ENCODE measurements at regions not wholly inside any gene's neighbourhood (a gene's known extent, or its start where the extent isn't known, plus 50 kb on each side); places are given as distances from the start of the nearest gene placed in this dataset.

DNA sequence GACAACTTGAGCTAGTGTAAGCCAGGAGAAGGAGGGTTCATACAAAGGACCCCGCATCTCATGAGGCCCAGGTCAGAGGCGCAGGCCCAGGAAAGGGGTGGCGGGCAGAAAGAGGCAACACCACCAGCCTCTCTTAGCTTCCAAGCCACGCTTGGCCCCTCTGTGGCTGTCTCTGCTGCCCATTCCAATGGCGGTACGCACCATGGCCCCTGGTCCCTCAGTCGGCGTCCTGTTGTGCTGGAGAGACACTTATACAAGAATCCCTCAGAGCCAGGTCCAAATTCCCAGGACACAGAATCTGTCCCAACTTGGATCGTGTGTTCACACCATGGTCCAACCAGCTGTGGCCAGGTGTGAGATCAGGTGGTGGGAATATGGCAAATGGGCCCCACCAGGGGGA is 127.0 kb upstream of the CDH4 start:
- no peak for DNase-seq (ENCODE audit: low read depth)

DNA sequence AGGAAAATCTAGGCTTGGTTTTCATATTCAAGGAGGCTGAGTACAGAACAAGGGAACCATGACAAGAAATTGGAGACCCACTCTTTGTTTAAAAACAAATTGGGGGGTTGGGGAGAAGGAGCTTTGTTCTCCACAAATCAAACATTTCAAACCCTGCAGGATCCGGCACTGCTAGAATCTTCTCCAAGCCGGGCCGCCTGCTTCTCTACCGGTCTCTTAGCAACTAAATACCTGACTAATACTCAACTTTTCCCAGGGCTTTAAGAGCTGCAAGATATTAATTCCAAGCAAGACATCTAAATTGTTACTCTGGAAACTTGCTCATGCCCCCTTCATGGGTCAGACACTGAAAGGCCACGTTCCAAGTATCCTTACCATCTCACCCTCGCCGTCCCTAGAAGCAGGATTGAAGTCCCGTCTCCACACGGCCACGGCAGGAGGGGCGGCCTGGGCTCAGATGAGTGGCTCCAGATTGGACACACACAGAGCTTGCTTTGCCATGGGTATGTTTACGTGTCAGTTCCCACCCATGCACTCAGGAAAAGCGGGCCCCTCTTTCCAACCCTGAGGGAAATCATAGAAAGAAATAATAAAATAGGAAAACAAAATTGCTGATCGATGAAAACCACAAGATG is 126.4 kb upstream of the CDH4 start:
- DNase-seq (ENCODE audit: low read depth) = no peak

DNA sequence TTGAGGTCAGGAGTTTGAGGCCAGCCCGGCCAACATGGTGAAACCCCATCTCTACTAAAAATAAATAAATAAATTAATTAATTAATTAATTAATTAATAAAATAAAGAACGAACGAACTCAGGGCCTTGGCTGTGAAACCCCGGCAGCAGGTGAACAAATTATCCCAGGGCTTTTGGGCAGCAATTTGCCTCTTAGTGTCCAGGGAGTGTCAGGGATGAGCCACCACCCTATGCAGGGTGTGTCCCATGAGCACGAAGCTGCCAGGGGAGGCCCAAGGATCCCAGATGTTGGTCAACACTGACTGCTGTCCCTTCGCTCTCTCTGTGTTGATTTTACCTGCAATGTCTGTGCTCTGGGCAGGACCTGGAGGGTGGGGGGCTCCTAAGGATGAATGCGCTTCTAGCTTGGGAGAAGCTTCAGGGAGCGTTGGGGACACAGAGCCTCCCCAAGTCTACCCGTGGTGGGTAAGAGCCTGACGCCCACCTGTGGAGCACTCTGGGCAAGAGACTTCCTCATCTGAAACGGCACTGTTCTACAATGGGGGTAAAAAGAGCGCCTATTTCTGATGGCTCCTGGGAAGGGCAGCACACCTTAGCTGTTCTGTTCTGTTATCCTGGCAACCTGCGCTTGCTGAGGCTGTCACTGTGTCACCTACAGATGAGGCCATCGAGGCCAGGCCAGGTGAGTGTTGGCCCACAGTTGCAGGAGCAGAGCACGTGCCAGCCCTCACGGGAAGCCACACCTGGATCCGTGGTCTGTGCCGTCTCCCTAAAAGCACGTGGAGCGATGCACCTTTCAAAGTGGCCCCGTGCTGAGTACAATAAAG is 125.5 kb upstream of the CDH4 start:
- DNase-seq (ENCODE audit: low read depth) = no peak

DNA sequence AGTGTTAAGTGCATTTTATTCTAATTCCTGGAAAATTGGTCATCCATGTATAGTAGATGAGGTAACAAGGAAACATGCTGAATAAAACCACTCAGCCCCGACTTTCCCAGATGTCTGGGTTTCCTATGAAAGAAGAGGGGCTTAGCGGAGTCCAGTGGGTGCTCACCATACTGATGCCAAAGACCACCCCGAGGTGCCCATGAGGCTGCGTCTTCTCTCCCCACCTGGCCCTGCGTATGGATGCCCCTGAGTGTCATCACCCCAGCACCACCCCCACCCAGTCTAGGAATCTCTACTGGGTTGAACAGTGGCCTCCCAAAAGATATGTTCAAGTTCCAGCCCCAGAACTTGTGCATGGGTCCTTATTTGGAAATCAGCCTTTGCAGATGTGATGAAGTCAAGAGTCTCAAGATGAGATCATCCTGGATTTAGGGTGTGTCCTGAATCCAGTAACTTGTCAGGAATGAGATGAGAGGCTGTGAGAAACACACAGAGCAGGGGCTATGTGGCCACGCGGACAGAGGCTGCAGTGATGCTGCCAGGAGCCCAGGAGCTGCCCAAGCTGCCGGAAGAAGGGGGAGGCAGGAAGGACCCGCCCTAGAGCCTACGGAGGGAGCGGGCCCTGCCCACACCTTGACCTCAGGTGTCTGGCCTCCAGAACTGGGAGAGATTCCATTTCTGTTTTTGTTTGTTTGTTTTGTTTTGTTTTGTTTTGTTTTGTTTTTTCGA is 124.6 kb upstream of the CDH4 start:
- DNase-seq (ENCODE audit: low read depth) = no peak

DNA sequence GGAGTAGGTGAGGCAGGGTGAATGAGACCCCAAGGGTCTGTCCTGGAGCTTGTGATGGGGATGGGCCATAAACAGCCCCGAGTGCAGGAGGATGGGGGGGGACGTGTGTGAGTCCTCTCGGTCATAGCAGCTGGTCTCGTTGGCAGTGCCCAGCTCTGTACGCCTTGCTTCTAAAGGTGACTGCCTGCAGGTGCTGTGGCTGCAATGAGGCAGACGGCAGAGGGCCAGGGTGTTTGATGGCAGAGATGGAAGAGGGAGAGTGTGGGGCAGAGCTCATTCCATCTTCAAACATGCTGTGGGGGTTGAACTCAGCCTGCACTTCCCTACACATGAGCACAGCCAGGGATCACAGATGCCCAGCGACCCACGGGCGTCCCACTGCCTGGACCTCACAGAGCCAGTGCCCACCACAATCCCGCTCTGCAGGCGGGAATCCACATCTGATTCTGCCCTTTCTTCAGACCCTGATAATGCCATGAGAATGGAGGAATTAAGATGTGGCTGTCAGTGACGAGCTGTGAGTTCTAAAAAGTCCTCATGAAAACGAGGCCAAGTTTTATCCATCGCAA is 123.3 kb upstream of the CDH4 start:
- no peak for DNase-seq (ENCODE audit: low read depth)

DNA sequence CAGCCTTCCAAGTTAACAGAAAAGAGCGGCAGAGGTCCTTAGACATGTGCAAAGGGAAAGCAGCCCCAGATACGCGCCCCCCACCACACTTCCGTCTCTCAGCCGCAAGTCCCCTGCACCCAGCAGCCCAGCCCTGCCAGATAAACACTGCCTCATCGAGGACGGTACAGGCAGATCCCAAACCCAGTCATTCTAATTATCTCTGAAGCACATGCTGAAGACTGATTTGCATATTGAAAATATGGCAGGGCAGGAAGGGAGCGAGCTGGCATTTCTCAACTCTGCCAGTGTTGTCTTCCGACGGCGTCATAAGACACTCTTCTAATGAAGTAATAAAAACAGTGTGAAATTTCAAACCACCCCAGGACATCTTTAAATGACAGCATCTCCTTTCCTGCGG is 122.8 kb upstream of the CDH4 start:
- DNase-seq (ENCODE audit: low read depth) = no peak

DNA sequence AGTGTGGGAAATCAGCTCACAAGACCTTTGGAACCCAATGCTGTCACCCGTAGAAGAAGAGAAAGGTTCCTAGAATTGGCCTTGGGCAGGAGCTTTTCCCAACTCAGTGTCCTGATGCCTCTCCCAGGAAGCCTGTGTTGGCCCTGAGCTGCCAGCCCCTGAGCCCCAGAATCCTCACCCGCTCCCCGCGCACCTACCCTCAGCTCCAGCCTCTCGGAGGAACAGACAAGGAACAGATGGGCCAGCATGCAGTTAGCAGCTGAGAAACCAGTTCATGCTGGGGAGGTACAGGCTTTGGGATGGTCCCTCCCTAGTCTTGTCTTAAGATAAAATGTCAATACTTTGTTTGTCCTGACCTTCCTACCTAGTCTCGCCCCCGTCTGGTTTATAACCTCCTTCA is 121.9 kb upstream of the CDH4 start:
- DNase-seq (ENCODE audit: low read depth) = no peak

DNA sequence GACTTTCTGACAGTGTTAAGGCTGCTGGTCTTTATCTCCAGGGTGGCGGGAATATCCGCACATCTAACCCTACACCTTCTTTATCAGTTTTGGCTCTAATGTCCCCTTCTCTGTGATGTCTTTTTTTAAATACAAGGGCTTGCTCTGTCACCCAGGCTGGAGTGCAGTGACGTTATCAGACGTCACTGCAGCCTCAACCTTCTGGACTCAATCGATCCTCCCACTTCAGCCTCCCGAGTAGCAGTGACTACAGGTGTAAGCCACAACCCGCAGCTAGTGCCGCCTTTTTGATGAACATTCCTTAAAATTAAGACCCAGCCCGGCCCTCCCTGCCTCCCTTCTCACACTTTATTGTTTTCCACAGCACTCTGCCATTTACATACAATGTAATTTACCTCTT is 120.1 kb upstream of the CDH4 start:
- no peak for DNase-seq (ENCODE audit: low read depth)

DNA sequence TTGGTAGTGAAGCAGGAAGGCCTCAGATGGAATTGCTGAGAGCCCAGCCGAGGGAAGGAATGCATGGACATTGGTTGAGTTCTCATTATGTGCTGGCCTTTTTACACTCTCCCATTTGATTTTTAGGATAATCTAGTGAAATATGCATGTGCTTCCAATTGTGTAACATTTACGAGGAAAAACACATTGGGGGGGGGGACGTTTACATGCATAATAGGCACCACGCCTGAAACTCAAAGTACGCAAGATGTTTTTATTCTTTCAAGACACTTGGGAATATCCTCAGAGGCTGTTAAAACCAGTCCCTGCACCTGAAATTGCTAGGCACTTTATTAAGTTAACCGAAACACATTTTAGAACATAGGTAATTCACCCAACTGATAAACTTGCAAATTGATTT is 118.5 kb upstream of the CDH4 start:
- no peak for DNase-seq (ENCODE audit: low read depth)

DNA sequence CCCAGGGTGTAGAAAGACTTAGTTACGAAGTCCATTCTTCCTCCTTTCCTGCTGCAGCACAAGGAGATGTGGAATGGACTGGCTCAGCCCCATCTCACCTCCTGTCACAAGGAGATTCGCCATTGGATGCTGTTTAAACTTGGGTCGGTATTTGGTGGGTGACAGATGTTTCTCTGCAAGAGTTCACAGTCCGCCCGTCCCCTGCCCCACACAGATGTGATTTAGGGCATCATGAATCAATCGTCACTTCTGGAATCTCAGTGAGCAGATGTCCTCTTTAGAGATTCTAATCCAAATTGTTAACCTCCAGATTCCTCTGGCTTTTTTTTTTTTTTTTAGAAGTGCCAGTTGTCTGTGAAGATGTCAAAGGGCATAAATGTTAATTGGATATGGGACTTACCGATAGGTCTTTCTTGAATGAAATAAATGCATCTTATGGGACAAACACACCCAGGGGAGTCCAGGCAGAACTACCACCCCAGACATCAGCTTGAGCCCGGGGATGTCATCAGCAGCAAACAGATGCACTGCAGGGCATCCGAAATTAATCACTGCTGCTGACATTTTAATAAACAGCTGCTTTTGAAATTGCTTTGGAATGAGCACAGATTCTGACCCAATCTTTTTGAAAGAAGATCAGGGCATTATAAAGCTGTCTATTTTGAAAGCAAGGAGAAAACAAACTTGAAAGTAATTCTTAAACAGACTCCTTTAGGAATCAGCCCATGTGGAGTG is 117.6 kb upstream of the CDH4 start:
- no peak for DNase-seq (ENCODE audit: low read depth)

DNA sequence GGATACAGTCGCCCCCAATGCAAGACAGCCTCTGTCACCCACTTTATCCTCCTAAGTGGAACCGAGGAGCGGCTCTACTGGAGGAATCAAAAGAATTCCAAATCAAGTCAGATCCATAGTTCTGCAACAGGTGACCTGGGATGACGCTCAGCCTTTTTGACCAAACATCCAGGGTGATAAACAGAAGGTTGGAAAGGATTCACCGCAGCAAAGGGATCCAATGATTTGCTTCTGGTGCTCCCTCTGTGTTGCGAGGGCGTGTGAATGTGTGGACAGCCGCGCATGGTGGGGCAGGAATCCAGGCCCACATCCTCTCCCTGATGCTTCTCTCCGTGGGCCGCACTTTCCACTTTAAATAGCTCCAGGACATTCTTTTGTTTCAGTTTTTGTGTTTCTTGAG is 116.8 kb upstream of the CDH4 start:
- no peak for DNase-seq (ENCODE audit: low read depth)

DNA sequence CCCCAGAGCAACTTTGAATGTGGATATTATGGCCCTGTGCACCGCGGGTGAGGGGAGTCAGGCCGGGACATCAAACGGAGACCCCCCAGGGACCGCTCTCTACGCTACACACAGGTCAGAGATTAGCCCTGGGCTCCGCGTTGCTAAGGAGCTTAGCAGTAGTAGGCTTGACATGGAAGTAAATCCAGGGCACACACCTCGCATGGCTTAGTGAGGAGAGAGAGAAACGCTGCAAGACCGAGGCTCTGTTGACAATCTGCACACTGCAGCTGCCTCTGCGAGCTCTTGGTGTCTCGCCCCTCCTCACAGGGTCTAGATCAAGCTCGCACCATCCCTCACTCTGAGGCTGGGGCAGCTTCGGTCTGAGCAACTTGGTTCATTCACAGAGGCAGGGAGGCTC is 116.1 kb upstream of the CDH4 start:
- DNase-seq (ENCODE audit: low read depth) = no peak

DNA sequence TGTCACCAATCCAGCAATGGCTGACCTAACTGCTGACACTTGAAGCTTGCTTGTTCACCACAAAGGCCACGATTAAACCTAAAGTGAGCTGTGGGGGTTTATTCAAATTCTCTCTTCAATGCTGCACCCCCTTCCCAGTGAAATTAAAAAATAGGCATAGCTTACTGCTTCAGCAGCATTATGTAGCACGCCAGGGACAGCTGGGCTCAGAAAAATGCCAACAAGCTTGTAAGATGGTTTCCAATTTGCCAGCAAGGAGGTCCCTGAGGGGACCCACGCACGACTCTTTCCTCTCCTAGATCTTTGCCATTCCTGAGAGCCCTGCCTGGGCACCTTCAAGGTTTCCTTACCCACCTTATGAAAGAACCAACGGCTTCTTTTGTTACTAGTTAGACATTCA is 113.5 kb upstream of the CDH4 start:
- DNase-seq (ENCODE audit: low read depth) = no peak

DNA sequence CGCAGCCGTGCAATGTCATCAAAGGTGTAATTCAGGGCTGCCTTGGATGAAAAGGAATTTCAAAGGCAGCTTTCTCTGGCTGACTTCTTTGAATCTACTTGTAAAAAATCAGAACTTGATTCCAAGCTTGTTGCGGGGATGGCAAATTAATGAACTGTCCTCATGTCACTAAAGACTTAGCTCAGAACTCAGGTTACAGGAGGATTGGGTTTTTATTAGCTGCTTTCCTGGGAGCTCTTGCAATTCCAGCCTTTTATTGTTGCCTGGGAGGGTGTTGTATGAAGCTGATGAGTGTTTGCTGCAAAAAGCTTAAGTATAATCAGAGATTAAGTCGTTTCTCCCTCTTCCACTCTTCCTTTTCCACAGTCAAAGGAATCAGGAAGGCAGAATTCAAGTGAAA is 113.0 kb upstream of the CDH4 start:
- DNase-seq (ENCODE audit: low read depth) = no peak

DNA sequence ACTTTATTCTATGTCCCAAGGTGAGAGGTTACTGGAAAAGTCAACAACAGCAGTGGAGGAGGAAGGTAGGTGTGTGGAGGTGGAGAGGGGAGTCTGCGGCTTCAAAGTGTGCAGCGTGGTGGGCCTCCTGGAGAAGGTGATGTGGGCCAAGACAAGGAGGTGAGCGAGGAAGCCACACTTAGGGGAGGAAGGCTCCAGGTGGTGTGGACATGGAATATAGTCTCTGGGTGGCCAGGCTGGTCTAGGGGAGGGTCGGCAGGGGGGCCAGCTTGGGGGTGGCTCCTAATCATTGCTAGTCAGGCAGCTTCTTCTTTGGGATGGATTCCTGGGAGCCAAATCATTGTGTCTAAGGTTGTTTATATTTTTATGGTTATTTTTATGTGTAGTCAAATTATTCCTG is 111.5 kb upstream of the CDH4 start:
- no peak for DNase-seq (ENCODE audit: low read depth)

DNA sequence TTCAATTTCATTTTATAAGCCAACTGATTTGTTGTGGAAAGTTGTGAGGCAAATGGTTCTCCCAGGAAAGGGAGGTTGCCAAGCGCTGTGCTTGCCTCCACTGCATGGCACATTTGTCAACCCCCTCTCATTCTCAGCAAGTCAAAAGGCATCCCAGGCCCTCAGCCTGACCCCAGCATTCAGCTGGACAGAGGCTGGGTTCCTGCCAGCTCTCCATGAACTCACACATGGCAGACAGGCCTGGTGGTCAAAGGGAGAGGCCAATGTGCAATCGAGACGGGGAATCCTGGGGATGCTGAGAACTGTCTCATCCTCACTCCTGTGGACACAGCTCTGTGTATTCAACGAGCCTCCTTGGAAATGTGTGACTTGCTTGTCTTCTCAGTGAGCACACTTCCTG is 106.0 kb upstream of the CDH4 start:
- no peak for DNase-seq (ENCODE audit: low read depth)

DNA sequence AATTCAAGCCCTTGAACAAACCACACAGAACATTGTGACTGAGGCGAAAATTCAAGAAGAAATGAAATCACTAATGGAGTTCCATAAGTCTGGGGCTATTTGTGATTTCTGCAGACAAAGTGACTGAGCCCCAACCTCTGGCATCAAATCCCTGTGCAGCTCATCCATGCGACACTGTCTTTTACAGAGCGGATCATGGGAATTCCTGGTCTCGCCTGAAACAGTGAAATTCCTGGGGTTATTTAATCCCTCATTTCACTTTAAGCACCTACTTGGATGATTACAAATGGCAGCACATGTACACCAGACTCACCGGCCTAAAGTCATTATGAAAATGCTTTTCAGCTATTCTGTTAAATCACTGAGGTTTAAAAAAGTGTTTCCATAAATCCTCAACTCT is 102.4 kb upstream of the CDH4 start:
- DNase-seq (ENCODE audit: low read depth) = no peak

DNA sequence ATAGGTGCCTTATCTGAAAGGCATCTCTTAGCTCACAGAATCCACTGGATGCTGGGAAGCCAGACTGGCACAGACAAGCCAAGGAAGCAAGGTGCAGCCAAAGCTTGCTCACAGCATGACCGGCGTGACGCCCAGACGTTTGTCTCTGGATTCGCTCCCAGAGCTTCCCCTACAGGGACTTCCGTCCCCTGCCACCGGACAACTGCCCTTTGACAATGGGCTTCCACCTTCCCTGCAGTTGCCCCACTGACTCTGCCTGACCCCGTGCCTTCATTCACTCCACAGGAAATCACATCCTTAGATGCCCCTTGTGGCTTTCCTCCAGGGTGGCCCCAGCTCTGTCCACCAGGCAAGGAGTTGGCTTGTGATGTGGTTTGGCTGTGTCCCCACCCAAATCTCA is 94.8 kb upstream of the CDH4 start:
- no peak for DNase-seq (ENCODE audit: low read depth)

DNA sequence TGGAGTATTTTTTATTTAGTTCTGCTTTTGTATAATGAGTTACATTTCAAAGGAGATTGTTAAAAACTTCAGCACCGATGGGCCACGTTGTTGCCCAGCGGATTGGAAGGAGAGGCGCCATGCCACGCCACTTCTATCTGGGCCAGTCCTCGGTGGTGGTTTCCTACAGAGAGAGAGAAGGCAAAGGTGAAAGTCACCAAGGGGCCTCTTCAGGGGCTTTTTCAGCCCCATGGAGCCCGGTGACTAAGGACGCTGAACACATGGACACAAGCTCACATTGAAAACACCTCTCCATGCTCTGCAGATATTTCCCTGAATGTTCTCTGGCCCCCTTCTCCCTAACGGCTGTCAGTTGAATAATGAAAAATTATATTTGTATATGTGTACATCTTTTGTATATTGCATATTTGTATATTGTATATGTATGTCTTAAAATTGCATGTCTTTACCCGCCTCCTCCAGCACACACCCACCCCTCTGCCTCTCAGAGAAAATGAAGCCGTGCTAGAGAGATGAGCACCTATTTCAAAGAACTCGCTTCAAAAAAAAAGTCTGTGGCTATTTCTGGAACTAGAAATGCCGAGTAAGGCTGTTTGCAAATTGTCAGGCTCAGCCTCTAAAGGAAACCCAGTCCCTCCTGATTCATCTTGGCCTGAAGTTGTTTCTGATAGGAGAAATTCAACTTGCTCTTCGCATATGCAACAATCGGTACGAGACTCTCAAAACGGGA is 91.9 kb upstream of the CDH4 start:
- no peak for DNase-seq (ENCODE audit: low read depth)

DNA sequence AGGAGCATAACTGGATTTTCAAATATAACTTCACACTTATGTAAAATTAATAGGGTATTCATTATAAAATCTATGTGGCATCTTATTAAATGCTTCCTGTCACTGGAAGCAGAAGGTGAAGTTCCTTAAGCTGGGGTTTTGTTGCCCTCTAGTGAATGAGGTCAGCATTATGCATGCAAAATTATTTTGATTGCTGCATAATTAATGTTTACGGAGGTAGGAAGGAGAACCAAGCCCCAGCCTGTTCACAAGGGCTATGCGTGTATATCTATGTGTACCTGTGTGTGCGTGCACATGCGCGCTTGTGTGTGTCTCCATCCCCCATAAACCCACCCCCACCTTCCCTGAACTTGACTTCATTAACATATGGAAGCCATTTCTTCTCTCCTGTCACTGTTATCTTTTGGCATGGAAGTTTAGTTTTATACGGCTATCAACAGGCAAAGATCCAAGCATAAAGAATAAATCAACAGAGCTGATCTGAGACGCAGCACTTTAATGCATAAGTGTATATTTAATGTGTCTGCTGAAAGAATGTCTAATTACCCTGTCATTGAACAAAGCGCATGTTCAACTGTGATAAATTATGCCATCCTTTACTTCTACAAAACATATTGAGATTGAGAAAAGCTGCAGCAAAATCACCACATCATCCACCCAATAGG is 90.2 kb upstream of the CDH4 start:
- no peak for DNase-seq (ENCODE audit: low read depth)

DNA sequence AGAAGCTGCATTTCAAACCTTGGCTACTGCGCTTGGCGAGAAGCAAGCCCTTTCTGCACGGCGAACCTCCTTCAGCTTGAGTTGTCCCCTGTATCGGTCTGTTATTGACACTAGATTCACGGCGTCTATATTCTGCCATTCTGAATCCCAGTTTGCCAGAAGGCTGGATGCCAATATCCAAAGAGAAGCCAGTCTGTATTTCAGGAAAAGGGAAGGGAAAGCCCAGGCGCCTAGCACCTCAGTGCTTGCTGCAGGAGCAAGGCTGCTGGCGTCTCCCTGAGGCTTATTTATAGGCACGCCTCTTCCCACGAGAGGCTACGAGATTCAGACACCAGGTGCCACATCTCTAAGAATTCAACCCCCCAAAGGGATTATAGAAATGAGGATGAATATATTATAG is 89.6 kb upstream of the CDH4 start:
- no peak for DNase-seq (ENCODE audit: low read depth)

Measured in non-pigmented ciliary epithelial cell (primary cell).